Sigmoid colon (tissue), 6 donors: ENCODE measurements at regions not wholly inside any gene's neighbourhood (a gene's known extent, or its start where the extent isn't known, plus 50 kb on each side); places are given as distances from the start of the nearest gene placed in this dataset.

Source experiments
- DNase-seq: peaks from one replicate; pipeline ENCODE4 v3.0.0-alpha.2; 2019
- H3K27ac ChIP-seq, 4 donors: fragments of 200-600 bp; sonication (generic); one replicate each; pipeline ENCODE4 v1.5.1; 2016 to 2019; ENCODE audit warnings: mild to moderate bottlenecking in 1 of 4
- H3K27me3 ChIP-seq, 3 donors: fragments of 200-600 bp; sonication (generic); one replicate each; pipeline ENCODE4 v1.5.1; 2019; ENCODE audit warnings: mild to moderate bottlenecking in 1 of 3
- H3K36me3 ChIP-seq, 4 donors: fragments of 200-600 bp; sonication (generic); one replicate each; pipeline ENCODE4 v1.5.1; 2016 to 2019
- H3K4me1 ChIP-seq, 4 donors: fragments of 200-600 bp; sonication (generic); one replicate each; pipeline ENCODE4 v1.5.1; 2017 to 2019
- H3K4me3 ChIP-seq, 4 donors: fragments of 200-600 bp; sonication (generic); one replicate each; pipeline ENCODE4 v1.5.1; 2017 to 2019; ENCODE audit warnings: mild to moderate bottlenecking in 2 of 4, moderate library complexity in 1 of 4
- H3K9me3 ChIP-seq, 4 donors: fragments of 200-600 bp in 3 of 4; sonication (generic) in 3 of 4; one replicate each; pipeline versions ENCODE4 v1.5.1 to v1.6.1; 2013 to 2019
- EP300 ChIP-seq, 4 donors: sonication (generic); formaldehyde crosslinking; IDR thresholded peaks; one replicate each; pipeline ENCODE4 v1.6.1; 2017; ENCODE audit warnings: antibody characterized with exemption in 4 of 4
- POLR2A ChIP-seq, 2 donors: fragments of 450-650 bp; IDR thresholded peaks; one replicate each; pipeline ENCODE4 v1.6.1; 2016; ENCODE audit warnings: antibody characterized with exemption in 2 of 2, mild to moderate bottlenecking in 2 of 2, moderate library complexity in 2 of 2
- POLR2AphosphoS5 ChIP-seq, 4 donors: sonication (generic); formaldehyde crosslinking; IDR thresholded peaks; one replicate each; pipeline ENCODE4 v1.6.1; 2017; ENCODE audit warnings: antibody characterized with exemption in 4 of 4
- WGBS, 2 donors: extraction: QIAGEN DNeasy Blood & Tissue Kit; methylation state at CpG; one replicate each; pipeline ENCODE4 v1.1.7; 2013; 5-methylcytosine and 5-hydroxymethylcytosine counted together
- intact Hi-C: fragments of 100-400 bp; cut with DNase I; formaldehyde crosslinking; loops from one replicate; pipeline ENCODE4 v1.15.1; 2023
- TF ChIP-seq, protein P1 (sequence below), 4 experiments: fragments of 450-650 bp in 3 of 4; fragments of 200-600 bp in 1 of 4; IDR thresholded peaks; one replicate each; pipeline ENCODE4 v1.5.1; 2016 to 2019; ENCODE audit warnings: antibody characterized with exemption in 4 of 4, mild to moderate bottlenecking in 3 of 4, moderate library complexity in 2 of 4
- donor health status: healthy with polysubstance abuse.
- donor health status: healthy.

DNA sequence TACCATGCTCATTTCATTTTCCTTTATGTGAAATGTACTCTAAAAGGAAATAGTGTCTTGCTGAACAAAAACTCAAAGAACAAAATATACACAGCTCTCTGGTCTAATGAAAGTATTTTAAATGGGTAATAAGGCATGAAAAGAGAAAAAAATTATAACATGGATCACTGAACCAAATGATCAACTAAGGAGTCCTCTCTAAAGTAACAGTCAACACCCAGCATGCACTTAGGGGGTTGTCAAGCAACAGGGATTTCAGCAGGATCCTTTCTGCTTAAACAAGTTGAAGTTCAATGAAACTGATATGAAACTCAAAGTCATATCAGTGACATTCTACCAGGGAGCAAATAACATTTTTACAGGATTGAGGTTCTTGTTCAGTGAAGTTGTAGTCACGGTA is 398.8 kb downstream of the SEC23A start:
- WGBS, 2 donors: 93 to 97% methylated on average over 1 of the region's 1 CpG
- no peak for DNase-seq
- Histone ChIP-seq H3K4me1 (no peaks in the 10 kb centered on the region), H3K27ac (no peak overlapping the region), H3K4me3 (no peak overlapping the region), H3K9me3 (no peaks in the 10 kb centered on the region), H3K27me3 (no peaks in the 10 kb centered on the region), H3K36me3 (no peaks in the 10 kb centered on the region)
- no peak for TF ChIP-seq POLR2AphosphoS5 (IDR thresholded peaks at IDR 0.05)
- TF ChIP-seq, protein P1, sequence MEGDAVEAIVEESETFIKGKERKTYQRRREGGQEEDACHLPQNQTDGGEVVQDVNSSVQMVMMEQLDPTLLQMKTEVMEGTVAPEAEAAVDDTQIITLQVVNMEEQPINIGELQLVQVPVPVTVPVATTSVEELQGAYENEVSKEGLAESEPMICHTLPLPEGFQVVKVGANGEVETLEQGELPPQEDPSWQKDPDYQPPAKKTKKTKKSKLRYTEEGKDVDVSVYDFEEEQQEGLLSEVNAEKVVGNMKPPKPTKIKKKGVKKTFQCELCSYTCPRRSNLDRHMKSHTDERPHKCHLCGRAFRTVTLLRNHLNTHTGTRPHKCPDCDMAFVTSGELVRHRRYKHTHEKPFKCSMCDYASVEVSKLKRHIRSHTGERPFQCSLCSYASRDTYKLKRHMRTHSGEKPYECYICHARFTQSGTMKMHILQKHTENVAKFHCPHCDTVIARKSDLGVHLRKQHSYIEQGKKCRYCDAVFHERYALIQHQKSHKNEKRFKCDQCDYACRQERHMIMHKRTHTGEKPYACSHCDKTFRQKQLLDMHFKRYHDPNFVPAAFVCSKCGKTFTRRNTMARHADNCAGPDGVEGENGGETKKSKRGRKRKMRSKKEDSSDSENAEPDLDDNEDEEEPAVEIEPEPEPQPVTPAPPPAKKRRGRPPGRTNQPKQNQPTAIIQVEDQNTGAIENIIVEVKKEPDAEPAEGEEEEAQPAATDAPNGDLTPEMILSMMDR (IDR thresholded peaks at IDR 0.05): no peak
- TF ChIP-seq POLR2A (IDR thresholded peaks at IDR 0.05): no peak
- no peak for TF ChIP-seq EP300 (IDR thresholded peaks at IDR 0.05)
- intact Hi-C loops: no loop called here

DNA sequence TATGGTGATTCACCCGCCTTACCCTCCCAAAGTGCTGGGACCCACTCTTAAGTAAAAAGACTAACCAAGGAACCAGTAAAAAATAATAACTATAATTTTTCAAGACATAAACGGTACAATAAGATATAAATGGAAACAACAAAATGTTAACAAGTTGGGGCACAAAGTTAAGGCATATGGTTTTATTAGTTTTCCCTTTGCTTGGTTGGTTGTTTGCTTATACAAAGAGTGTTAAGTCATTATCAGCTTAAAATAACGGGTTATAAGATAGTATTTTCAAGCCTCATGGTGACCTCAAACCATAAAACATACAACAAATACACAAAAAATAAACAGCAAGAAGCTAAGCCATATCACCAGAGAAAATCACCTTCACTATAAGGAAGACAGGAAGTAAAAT is 406.1 kb downstream of the SEC23A start:
- WGBS, 2 donors: 54 to 60% methylated on average over 3 of the region's 3 CpGs
- intact Hi-C loops: no loop called here
- TF ChIP-seq POLR2AphosphoS5 (IDR thresholded peaks at IDR 0.05) (no peak), EP300 (IDR thresholded peaks at IDR 0.05) (no peak), POLR2A (IDR thresholded peaks at IDR 0.05) (no peak)
- TF ChIP-seq, protein P1 (IDR thresholded peaks at IDR 0.05): no peak
- Histone ChIP-seq H3K36me3 (no peaks in the 10 kb centered on the region), H3K4me3 (no peak overlapping the region), H3K9me3 (peaks cover 0 to 6% (median 0%) of the 10 kb centered on the region in 4 donors), H3K4me1 (no peaks in the 10 kb centered on the region), H3K27ac (no peak overlapping the region), H3K27me3 (no peaks in the 10 kb centered on the region)
- DNase-seq: no peak

- intact Hi-C loops: no loop called here
- no peak overlapping the region for H3K4me3 ChIP-seq
- TF ChIP-seq POLR2AphosphoS5 (IDR thresholded peaks at IDR 0.05) (no peak), POLR2A (IDR thresholded peaks at IDR 0.05) (no peak)
- TF ChIP-seq, protein P1 (IDR thresholded peaks at IDR 0.05): no peak
- WGBS, 2 donors: 53 to 79% methylated on average over 2 of the region's 2 CpGs
- no peak overlapping the region for H3K27ac ChIP-seq
- peaks cover 0 to 6% (median 0%) of the 10 kb centered on the region in 4 donors for H3K9me3 ChIP-seq
- H3K4me1 ChIP-seq: no peaks in the 10 kb centered on the region
- no peak for DNase-seq
- H3K36me3 ChIP-seq: no peaks in the 10 kb centered on the region
- no peaks in the 10 kb centered on the region for H3K27me3 ChIP-seq
Measured at GRCh38 chr14:38693423-38693822, 409.6 kb downstream of the SEC23A start.

DNA sequence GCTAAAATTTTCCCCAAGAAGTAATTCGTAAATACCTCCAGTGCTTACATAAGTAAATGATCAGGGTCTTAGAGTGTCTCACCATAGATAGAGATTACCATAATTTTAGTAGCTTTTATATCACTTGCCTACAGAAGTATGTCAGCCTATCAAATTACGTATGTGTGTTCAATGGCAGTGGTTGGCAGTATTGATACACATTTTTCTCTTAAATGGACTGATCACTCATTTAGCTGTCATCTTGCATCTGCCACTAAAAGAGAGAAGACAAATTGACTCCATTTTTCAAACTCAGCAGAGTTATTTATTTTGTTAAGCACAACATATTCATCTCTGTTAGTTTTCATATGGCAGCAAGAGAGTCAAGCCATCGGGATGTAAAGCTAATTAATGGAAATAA is 413.1 kb upstream of the CLEC14A start:
- intact Hi-C loops: no loop called here
- Histone ChIP-seq H3K27me3 (no peaks in the 10 kb centered on the region), H3K36me3 (no peaks in the 10 kb centered on the region), H3K4me1 (no peaks in the 10 kb centered on the region), H3K9me3 (no peaks in the 10 kb centered on the region), H3K4me3 (no peak overlapping the region), H3K27ac (no peak overlapping the region)
- DNase-seq: no peak
- TF ChIP-seq, protein P1 (IDR thresholded peaks at IDR 0.05): no peak
- TF ChIP-seq POLR2A (IDR thresholded peaks at IDR 0.05): no peak
- no peak for TF ChIP-seq POLR2AphosphoS5 (IDR thresholded peaks at IDR 0.05)
- TF ChIP-seq EP300 (IDR thresholded peaks at IDR 0.05): no peak
- WGBS, 2 donors: 83 to 85% methylated on average over 3 of the region's 3 CpGs

DNA sequence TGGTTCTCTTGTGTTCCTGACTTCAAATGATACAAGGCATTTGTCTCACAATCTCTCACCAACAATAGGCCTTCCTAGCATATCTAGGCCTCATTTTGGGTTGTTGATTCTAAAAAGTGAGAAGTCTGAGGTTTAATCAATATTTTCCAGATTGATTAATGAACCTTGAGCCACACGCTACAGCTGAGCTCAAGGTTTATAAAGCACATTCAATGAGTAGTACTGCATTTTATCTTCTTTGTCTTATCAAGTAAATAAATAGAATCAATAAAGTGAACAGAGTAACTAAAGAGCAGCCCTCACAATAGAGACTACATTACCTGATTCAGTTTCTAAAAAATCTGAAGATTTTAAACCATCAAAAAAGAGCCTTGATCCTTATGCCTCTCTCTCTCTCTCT is 407.5 kb upstream of the CLEC14A start:
- no peaks in the 10 kb centered on the region for H3K36me3 ChIP-seq
- H3K4me3 ChIP-seq: no peak overlapping the region
- no peak for TF ChIP-seq EP300 (IDR thresholded peaks at IDR 0.05)
- no peak for TF ChIP-seq POLR2AphosphoS5 (IDR thresholded peaks at IDR 0.05)
- TF ChIP-seq, protein P1 (IDR thresholded peaks at IDR 0.05): no peak
- no peak for TF ChIP-seq POLR2A (IDR thresholded peaks at IDR 0.05)
- H3K4me1 ChIP-seq: no peaks in the 10 kb centered on the region
- no peaks in the 10 kb centered on the region for H3K27me3 ChIP-seq
- intact Hi-C loops: no loop called here
- DNase-seq: no peak
- whole genome bisulfite sequencing, 2 donors: 85 to 90% methylated on average over 1 of the region's 1 CpG
- H3K27ac ChIP-seq: no peak overlapping the region
- no peaks in the 10 kb centered on the region for H3K9me3 ChIP-seq
